ENCODE measurements at regions not wholly inside any gene's neighbourhood (a gene's known extent, or its start where the extent isn't known, plus 50 kb on each side); places are given as distances from the start of the nearest gene placed in this dataset.

- Histone ChIP-seq H3K9me3 (ENCODE audit: control insufficient read depth, low read length) (no peaks in the 10 kb centered on the region), H3K4me1 (peaks cover 18% of the 10 kb centered on the region), H3K4me3 (ENCODE audit: low read depth, low read length) (peak overlapping the region; percentile 17), H2AFZ (no peak overlapping the region), H3K4me2 (ENCODE audit: low read length) (peak overlapping the region; percentile 57), H3K27me3 (ENCODE audit: control insufficient read depth, insufficient read depth, low read length) (no peaks in the 10 kb centered on the region), H3K36me3 (ENCODE audit: control insufficient read depth, insufficient read depth, low read length) (no peaks in the 10 kb centered on the region), H3K79me2 (no peaks in the 10 kb centered on the region), H3K9ac (no peak overlapping the region), H3K27ac (no peak overlapping the region)
- TF ChIP-seq CTCF (IDR thresholded peaks at IDR 0.05) = no peak
These were observed 231.8 kb downstream of the WDR11 start for GRCh38 chr10:121082984-121083383.

- H3K27ac ChIP-seq = no peak overlapping the region
- H3K4me1 ChIP-seq = peaks cover 18% of the 10 kb centered on the region
- TF ChIP-seq CTCF (IDR thresholded peaks at IDR 0.05) = no peak
- H3K9me3 ChIP-seq (ENCODE audit: control insufficient read depth, low read length) = no peaks in the 10 kb centered on the region
- H3K36me3 ChIP-seq (ENCODE audit: control insufficient read depth, insufficient read depth, low read length) = no peaks in the 10 kb centered on the region
- H3K9ac ChIP-seq = no peak overlapping the region
- no peak overlapping the region for H3K4me3 ChIP-seq (ENCODE audit: low read depth, low read length)
- H3K27me3 ChIP-seq (ENCODE audit: control insufficient read depth, insufficient read depth, low read length) = no peaks in the 10 kb centered on the region
- no peaks in the 10 kb centered on the region for H3K79me2 ChIP-seq
- H3K4me2 ChIP-seq (ENCODE audit: low read length) = peak overlapping the region; percentile 57
- no peak overlapping the region for H2AFZ ChIP-seq
These were observed 233.0 kb downstream of the WDR11 start for GRCh38 chr10:121084016-121084674.

DNA sequence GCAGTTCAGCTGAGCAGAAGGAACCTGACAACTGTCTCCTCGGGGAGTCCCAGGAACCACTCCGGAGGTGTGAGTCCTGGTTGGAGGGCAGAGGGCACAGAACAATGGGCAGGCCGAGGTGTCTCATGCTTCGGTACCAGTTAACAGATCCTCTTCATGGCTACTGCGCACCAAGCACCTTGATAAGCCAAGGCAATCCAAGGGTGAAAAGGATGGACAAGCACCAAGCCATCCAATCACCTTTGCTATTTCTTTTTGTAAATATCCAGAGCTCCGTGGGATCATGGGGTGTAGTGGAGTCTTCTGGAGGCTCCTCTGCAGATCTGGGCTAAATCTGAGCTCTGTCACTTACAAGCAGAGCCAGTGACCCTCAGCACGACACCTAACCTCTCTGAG lies 233.5 kb downstream of the WDR11 start:
- no peaks in the 10 kb centered on the region for H3K79me2 ChIP-seq
- peaks cover 18% of the 10 kb centered on the region for H3K4me1 ChIP-seq
- no peak overlapping the region for H3K9ac ChIP-seq

DNA sequence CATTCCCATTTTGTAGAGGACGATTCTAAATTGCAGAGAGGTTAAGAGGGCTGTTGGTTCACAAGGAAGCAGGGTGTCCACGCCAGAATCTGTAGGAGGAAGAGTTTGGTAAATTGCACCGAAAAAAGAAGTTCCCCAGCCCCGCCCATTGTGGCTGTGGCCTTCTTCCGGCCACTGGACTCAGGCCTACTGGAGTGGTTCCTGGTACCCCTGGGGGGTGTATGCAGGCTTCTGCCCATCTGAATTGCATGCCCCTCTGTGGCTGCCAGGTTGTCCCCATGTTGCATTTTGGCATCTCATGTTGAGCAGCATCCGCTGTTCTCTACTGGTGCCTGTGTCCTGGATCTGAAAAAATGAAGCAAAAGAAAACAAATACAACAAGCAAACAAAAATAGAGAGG lies 234.2 kb downstream of the WDR11 start:
- Histone ChIP-seq H3K27ac (no peak overlapping the region), H3K4me2 (ENCODE audit: low read length) (no peak overlapping the region), H2AFZ (no peak overlapping the region), H3K79me2 (no peaks in the 10 kb centered on the region), H3K27me3 (ENCODE audit: control insufficient read depth, insufficient read depth, low read length) (no peaks in the 10 kb centered on the region), H3K4me3 (ENCODE audit: low read depth, low read length) (no peak overlapping the region), H3K9me3 (ENCODE audit: control insufficient read depth, low read length) (no peaks in the 10 kb centered on the region), H3K9ac (no peak overlapping the region), H3K36me3 (ENCODE audit: control insufficient read depth, insufficient read depth, low read length) (no peaks in the 10 kb centered on the region), H3K4me1 (peaks cover 18% of the 10 kb centered on the region)
- TF ChIP-seq CTCF (IDR thresholded peaks at IDR 0.05) = no peak

More for the DNA sequence above, 233.5 kb downstream of the WDR11 start:
- Histone ChIP-seq H3K36me3 (ENCODE audit: control insufficient read depth, insufficient read depth, low read length) (no peaks in the 10 kb centered on the region), H3K27me3 (ENCODE audit: control insufficient read depth, insufficient read depth, low read length) (no peaks in the 10 kb centered on the region), H3K4me2 (ENCODE audit: low read length) (no peak overlapping the region), H3K9me3 (ENCODE audit: control insufficient read depth, low read length) (no peaks in the 10 kb centered on the region), H3K4me3 (ENCODE audit: low read depth, low read length) (no peak overlapping the region), H2AFZ (no peak overlapping the region), H3K27ac (no peak overlapping the region)
- TF ChIP-seq CTCF (IDR thresholded peaks at IDR 0.05) = no peak

DNA sequence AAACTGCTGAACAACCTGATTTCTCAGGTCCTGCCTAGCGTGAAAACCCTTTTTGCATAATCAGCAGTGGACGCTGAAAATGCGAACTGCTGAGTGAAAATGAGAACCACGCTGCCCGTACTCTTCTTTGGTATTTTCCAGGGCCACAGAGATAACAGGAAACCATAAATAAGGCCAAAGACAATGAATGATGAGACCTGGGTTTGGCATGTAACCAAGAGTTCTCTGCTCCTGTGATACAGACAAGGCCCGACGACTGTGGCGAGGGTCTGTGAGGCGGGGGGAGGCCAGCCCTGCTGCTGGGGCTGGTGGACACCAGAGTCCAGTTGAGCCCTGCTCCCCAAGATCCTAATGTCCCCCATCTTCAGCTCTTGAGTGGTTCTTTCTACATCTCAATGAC lies 236.0 kb downstream of the WDR11 start:
- Histone ChIP-seq H3K4me1 (peaks cover 18% of the 10 kb centered on the region), H3K4me2 (ENCODE audit: low read length) (peak overlapping the region; percentile 10), H2AFZ (peak overlapping the region; percentile 52), H3K79me2 (no peaks in the 10 kb centered on the region), H3K27ac (no peak overlapping the region), H3K36me3 (ENCODE audit: control insufficient read depth, insufficient read depth, low read length) (no peaks in the 10 kb centered on the region), H3K27me3 (ENCODE audit: control insufficient read depth, insufficient read depth, low read length) (no peaks in the 10 kb centered on the region), H3K9ac (no peak overlapping the region), H3K4me3 (ENCODE audit: low read depth, low read length) (peak overlapping the region; percentile 1), H3K9me3 (ENCODE audit: control insufficient read depth, low read length) (no peaks in the 10 kb centered on the region)
- no peak for TF ChIP-seq CTCF (IDR thresholded peaks at IDR 0.05)
